HEK293T (cell line): ENCODE measurements at regions not wholly inside any gene's neighbourhood (a gene's known extent, or its start where the extent isn't known, plus 50 kb on each side); places are given as distances from the start of the nearest gene placed in this dataset.
"Not testable (repeated sequence)": the region's sequence is repeated elsewhere in the genome, so short reads cannot be mapped to it uniquely, and the experiment has no call there.

Source experiments
- ELF4 ChIP-seq: fragments of 450-650 bp; IDR thresholded peaks from 2 replicates; pipeline ENCODE4 v1.6.1; 2017; ENCODE audit warnings: antibody characterized with exemption
- L3MBTL2 ChIP-seq: fragments of 450-650 bp; conservative IDR thresholded peaks from 2 replicates; pipeline ENCODE4 v1.6.1; 2016; ENCODE audit warnings: mild to moderate bottlenecking
- SP1 ChIP-seq: fragments of 450-650 bp; IDR thresholded peaks from 2 replicates; pipeline ENCODE4 v1.6.1; 2017
- ZNF384 ChIP-seq: fragments of 450-650 bp; IDR thresholded peaks from 2 replicates; pipeline ENCODE4 v1.6.1; 2016

- not testable (repeated sequence) for TF ChIP-seq SP1, ZNF384, ELF4, L3MBTL2
These were observed 64.1 kb upstream of the CDC42EP3 start for GRCh38 chr2:37735524-37735910.
